Sigmoid colon (tissue), 6 donors: ENCODE measurements at regions not wholly inside any gene's neighbourhood (a gene's known extent, or its start where the extent isn't known, plus 50 kb on each side); places are given as distances from the start of the nearest gene placed in this dataset.

Experiments used
- DNase-seq: peaks from one replicate; pipeline ENCODE4 v3.0.0-alpha.2; 2019
- H3K27ac ChIP-seq, 4 donors: fragments of 200-600 bp; sonication (generic); one replicate each; pipeline ENCODE4 v1.5.1; 2016 to 2019; ENCODE audit warnings: mild to moderate bottlenecking in 1 of 4
- H3K27me3 ChIP-seq, 3 donors: fragments of 200-600 bp; sonication (generic); one replicate each; pipeline ENCODE4 v1.5.1; 2019; ENCODE audit warnings: mild to moderate bottlenecking in 1 of 3
- H3K36me3 ChIP-seq, 4 donors: fragments of 200-600 bp; sonication (generic); one replicate each; pipeline ENCODE4 v1.5.1; 2016 to 2019
- H3K4me1 ChIP-seq, 4 donors: fragments of 200-600 bp; sonication (generic); one replicate each; pipeline ENCODE4 v1.5.1; 2017 to 2019
- H3K4me3 ChIP-seq, 4 donors: fragments of 200-600 bp; sonication (generic); one replicate each; pipeline ENCODE4 v1.5.1; 2017 to 2019; ENCODE audit warnings: mild to moderate bottlenecking in 2 of 4, moderate library complexity in 1 of 4
- H3K9me3 ChIP-seq, 4 donors: fragments of 200-600 bp in 3 of 4; sonication (generic) in 3 of 4; one replicate each; pipeline versions ENCODE4 v1.5.1 to v1.6.1; 2013 to 2019
- EP300 ChIP-seq, 4 donors: sonication (generic); formaldehyde crosslinking; IDR thresholded peaks; one replicate each; pipeline ENCODE4 v1.6.1; 2017; ENCODE audit warnings: antibody characterized with exemption in 4 of 4
- POLR2A ChIP-seq, 2 donors: fragments of 450-650 bp; IDR thresholded peaks; one replicate each; pipeline ENCODE4 v1.6.1; 2016; ENCODE audit warnings: antibody characterized with exemption in 2 of 2, mild to moderate bottlenecking in 2 of 2, moderate library complexity in 2 of 2
- POLR2AphosphoS5 ChIP-seq, 4 donors: sonication (generic); formaldehyde crosslinking; IDR thresholded peaks; one replicate each; pipeline ENCODE4 v1.6.1; 2017; ENCODE audit warnings: antibody characterized with exemption in 4 of 4
- WGBS, 2 donors: extraction: QIAGEN DNeasy Blood & Tissue Kit; methylation state at CpG; one replicate each; pipeline ENCODE4 v1.1.7; 2013; 5-methylcytosine and 5-hydroxymethylcytosine counted together
- intact Hi-C: fragments of 100-400 bp; cut with DNase I; formaldehyde crosslinking; loops from one replicate; pipeline ENCODE4 v1.15.1; 2023
- TF ChIP-seq, protein P1 (sequence below), 4 experiments: fragments of 450-650 bp in 3 of 4; fragments of 200-600 bp in 1 of 4; IDR thresholded peaks; one replicate each; pipeline ENCODE4 v1.5.1; 2016 to 2019; ENCODE audit warnings: antibody characterized with exemption in 4 of 4, mild to moderate bottlenecking in 3 of 4, moderate library complexity in 2 of 4
- donor health status: healthy with polysubstance abuse.
- donor health status: healthy.

GRCh38 chr5:117417501-117417900, 842.9 kb upstream of the SEMA6A start:
- Histone ChIP-seq H3K4me1 (no peaks in the 10 kb centered on the region), H3K36me3 (no peaks in the 10 kb centered on the region), H3K9me3 (peaks cover 0 to 5% (median 0%) of the 10 kb centered on the region in 4 donors), H3K27me3 (no peaks in the 10 kb centered on the region), H3K27ac (no peak overlapping the region), H3K4me3 (no peak overlapping the region)
- TF ChIP-seq, protein P1, sequence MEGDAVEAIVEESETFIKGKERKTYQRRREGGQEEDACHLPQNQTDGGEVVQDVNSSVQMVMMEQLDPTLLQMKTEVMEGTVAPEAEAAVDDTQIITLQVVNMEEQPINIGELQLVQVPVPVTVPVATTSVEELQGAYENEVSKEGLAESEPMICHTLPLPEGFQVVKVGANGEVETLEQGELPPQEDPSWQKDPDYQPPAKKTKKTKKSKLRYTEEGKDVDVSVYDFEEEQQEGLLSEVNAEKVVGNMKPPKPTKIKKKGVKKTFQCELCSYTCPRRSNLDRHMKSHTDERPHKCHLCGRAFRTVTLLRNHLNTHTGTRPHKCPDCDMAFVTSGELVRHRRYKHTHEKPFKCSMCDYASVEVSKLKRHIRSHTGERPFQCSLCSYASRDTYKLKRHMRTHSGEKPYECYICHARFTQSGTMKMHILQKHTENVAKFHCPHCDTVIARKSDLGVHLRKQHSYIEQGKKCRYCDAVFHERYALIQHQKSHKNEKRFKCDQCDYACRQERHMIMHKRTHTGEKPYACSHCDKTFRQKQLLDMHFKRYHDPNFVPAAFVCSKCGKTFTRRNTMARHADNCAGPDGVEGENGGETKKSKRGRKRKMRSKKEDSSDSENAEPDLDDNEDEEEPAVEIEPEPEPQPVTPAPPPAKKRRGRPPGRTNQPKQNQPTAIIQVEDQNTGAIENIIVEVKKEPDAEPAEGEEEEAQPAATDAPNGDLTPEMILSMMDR (IDR thresholded peaks at IDR 0.05): no peak
- no peak for TF ChIP-seq POLR2A (IDR thresholded peaks at IDR 0.05)
- TF ChIP-seq EP300 (IDR thresholded peaks at IDR 0.05): no peak
- TF ChIP-seq POLR2AphosphoS5 (IDR thresholded peaks at IDR 0.05): no peak
- no peak for DNase-seq
- intact Hi-C loops: no loop called here
- 70 to 84% methylated on average over 1 of the region's 1 CpG for WGBS, 2 donors

DNA sequence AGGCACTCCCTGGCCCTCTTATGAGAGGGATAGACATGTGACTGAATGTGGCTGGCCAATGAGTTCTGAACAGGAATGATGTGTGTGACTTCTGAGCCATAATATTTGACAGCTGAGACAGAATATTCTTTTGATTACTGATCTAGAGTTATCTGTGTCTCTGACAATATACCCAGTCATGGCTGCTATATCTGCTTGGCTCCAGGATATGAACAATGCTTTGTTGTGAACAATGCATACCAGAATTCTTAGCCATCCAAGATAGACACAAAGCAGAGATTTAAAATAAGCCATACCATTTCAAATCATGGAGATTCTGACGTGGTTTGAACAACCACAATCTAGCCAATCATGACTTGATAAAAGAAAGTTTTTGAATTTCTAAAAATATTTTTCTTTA, 840.3 kb upstream of the SEMA6A start:
- no peak overlapping the region for H3K4me3 ChIP-seq
- no peaks in the 10 kb centered on the region for H3K36me3 ChIP-seq
- no peaks in the 10 kb centered on the region for H3K27me3 ChIP-seq
- H3K4me1 ChIP-seq: peaks cover 0 to 5% (median 0%) of the 10 kb centered on the region in 4 donors
- no peak overlapping the region for H3K27ac ChIP-seq
- intact Hi-C loops: no loop called here
- DNase-seq: no peak
- TF ChIP-seq, protein P1 (IDR thresholded peaks at IDR 0.05): no peak
- TF ChIP-seq POLR2AphosphoS5 (IDR thresholded peaks at IDR 0.05) (no peak), POLR2A (IDR thresholded peaks at IDR 0.05) (no peak), EP300 (IDR thresholded peaks at IDR 0.05) (no peak)
- no peaks in the 10 kb centered on the region for H3K9me3 ChIP-seq
- WGBS, 2 donors: 87 to 91% methylated on average over 1 of the region's 1 CpG

DNA sequence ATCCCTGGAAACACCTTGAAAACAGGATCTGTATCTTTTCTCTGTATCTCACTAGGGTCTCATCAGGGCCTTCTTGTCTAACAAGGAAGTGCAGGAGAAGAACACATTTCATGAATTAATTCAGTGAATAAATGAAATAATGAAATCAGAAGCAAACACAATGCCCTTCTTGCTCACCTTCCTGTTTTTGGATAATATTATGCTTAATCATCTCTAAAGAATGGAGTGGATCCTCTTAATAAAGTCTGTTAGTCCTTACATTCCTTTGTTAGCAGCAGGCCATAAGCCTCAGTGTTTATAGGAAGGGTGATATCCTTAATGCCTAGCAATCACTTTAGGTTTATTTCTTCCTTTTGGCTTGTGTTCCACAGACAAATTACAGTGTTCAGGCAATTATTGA, 837.1 kb upstream of the SEMA6A start:
- no peak overlapping the region for H3K4me3 ChIP-seq

DNA sequence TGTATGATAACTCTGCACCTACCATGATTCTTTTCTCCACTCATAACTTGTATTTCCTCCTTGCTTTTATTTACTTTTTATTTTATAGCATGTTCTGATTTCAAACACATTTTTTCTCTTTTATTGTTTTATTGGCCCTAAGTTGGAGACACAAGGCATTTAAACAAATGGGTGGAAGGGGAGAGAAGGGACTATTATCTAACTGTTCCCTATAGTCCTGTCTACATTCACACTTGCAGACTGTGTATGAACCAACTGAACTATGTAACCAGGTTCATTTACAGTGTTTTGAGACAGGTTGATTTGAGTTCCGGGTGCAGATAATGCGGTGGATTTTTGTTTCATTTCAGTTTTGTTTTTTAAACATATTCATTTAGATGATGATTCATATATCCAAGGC, 830.6 kb upstream of the SEMA6A start:
- intact Hi-C loops: no loop called here
- no peak overlapping the region for H3K27ac ChIP-seq
- no peaks in the 10 kb centered on the region for H3K9me3 ChIP-seq
- no peaks in the 10 kb centered on the region for H3K36me3 ChIP-seq
- WGBS, 2 donors: 24 to 68% methylated on average over 2 of the region's 2 CpGs
- no peak for TF ChIP-seq POLR2AphosphoS5 (IDR thresholded peaks at IDR 0.05)
- no peak for TF ChIP-seq POLR2A (IDR thresholded peaks at IDR 0.05)
- TF ChIP-seq EP300 (IDR thresholded peaks at IDR 0.05): no peak
- DNase-seq: no peak
- H3K4me3 ChIP-seq: no peak overlapping the region
- H3K4me1 ChIP-seq: no peaks in the 10 kb centered on the region
- H3K27me3 ChIP-seq: no peaks in the 10 kb centered on the region

More for the DNA sequence above, 837.1 kb upstream of the SEMA6A start:
- Histone ChIP-seq H3K9me3 (no peaks in the 10 kb centered on the region), H3K4me1 (peaks cover 0 to 5% (median 0%) of the 10 kb centered on the region in 4 donors), H3K36me3 (no peaks in the 10 kb centered on the region), H3K27me3 (no peaks in the 10 kb centered on the region), H3K27ac (no peak overlapping the region)
- TF ChIP-seq, protein P1 (IDR thresholded peaks at IDR 0.05): no peak
- TF ChIP-seq EP300 (IDR thresholded peaks at IDR 0.05) (no peak), POLR2AphosphoS5 (IDR thresholded peaks at IDR 0.05) (no peak), POLR2A (IDR thresholded peaks at IDR 0.05) (no peak)
- intact Hi-C loops: no loop called here
- no peak for DNase-seq

DNA sequence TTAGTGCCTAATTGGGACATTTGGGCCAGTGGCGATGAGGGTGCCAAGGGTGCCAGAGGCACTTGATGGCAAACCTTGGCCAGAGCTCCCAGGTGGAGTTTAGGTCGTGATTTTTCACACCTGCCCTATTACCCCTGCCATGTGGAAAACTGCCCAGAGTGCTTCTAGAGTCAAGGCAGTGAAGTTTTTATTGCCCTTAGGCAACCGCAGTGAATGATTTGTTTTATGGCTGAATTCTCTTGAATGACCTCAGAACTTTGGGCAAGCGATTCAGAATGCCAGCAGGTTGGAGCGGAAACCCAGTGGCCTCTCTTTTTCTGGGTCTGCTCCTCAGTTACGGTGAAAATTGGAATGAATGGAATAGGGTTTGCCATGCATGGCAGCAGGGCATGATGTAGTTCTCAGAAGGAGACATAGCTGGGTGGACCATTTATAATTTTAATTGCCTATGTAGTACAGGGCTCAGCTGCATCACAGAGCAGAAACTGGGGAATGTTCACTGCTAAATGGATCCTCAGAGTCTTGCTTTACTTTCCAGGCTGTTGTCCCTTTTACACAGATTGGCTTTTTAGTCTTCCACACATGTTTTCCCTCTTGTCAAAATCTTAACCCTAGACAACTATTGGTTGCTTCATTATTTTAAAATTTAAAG, 820.0 kb upstream of the SEMA6A start:
- Histone ChIP-seq H3K4me1 (no peaks in the 10 kb centered on the region), H3K27me3 (no peaks in the 10 kb centered on the region), H3K36me3 (no peaks in the 10 kb centered on the region), H3K27ac (no peak overlapping the region), H3K4me3 (no peak overlapping the region), H3K9me3 (no peaks in the 10 kb centered on the region)
- 24 to 61% methylated on average over 6 of the region's 6 CpGs for WGBS, 2 donors
- TF ChIP-seq POLR2A (IDR thresholded peaks at IDR 0.05) (no peak), EP300 (IDR thresholded peaks at IDR 0.05) (no peak), POLR2AphosphoS5 (IDR thresholded peaks at IDR 0.05) (no peak)
- TF ChIP-seq, protein P1 (IDR thresholded peaks at IDR 0.05): no peak
- intact Hi-C loops: no loop called here
- DNase-seq: no peak
